SK-N-SH (cell line): ENCODE measurements at regions not wholly inside any gene's neighbourhood (a gene's known extent, or its start where the extent isn't known, plus 50 kb on each side); places are given as distances from the start of the nearest gene placed in this dataset.

Source experiments
- CTCF ChIA-PET: fragments of 300-600, 350-600 bp; formaldehyde crosslinking; extraction: SDS; loops from one replicate; lab custom pipeline; 2021; lab: Yijun Ruan, JAX
- POLR2A ChIA-PET: fragments of 350-600 bp; sonication (Branson Sonifier 250); formaldehyde crosslinking; extraction: SDS; loops from one replicate; lab custom pipeline; 2020; ENCODE audit warnings: antibody characterized with exemption, inconsistent platforms; lab: Yijun Ruan, JAX
- DNase-seq: peaks from one replicate; pipeline ENCODE4 v3.0.0; 2012
- H2AFZ ChIP-seq: fragments of 200-600 bp; sonication (generic); 2 replicates; pipeline ENCODE4 v1.8.1; 2016; ENCODE audit warnings: antibody characterized with exemption, mild to moderate bottlenecking, low read depth
- H3F3A ChIP-seq: fragments of 200-600 bp; sonication (generic); replicated peaks from 2 replicates; pipeline ENCODE3; 2016; ENCODE audit warnings: antibody characterized with exemption, mild to moderate bottlenecking; ENCODE audit not compliant: insufficient read depth
- H3K27ac ChIP-seq, 2 experiments: fragments of 200-500 bp in 1 of 2; fragments of 200-600 bp in 1 of 2; sonication (Bioruptor generic) in 1 of 2; sonication (generic), shearing (Covaris generic) in 1 of 2; 2 replicates each; pipeline versions ENCODE4 v1.5.1 to v1.6.1; 2014 to 2016; ENCODE audit warnings: low read depth in 2 of 2, inconsistent platforms in 1 of 2, low read length in 1 of 2, mild to moderate bottlenecking in 1 of 2, mixed read lengths in 1 of 2
- H3K27me3 ChIP-seq: fragments of 200-600 bp; sonication (generic), shearing (Covaris generic); 2 replicates; pipeline ENCODE4 v1.6.1; 2016; ENCODE audit warnings: mixed run types; ENCODE audit not compliant: insufficient read depth
- H3K36me3 ChIP-seq, 2 experiments: fragments of 200-500 bp in 1 of 2; fragments of 200-600 bp in 1 of 2; sonication (Bioruptor generic) in 1 of 2; sonication (generic) in 1 of 2; replicated peaks in 1 of 2; 2 replicates each; pipeline versions ENCODE3 to v1.5.1; 2014 to 2016; ENCODE audit warnings: low read length in 1 of 2, mild to moderate bottlenecking in 1 of 2; ENCODE audit not compliant: insufficient read depth in 2 of 2, control insufficient read depth in 1 of 2
- H3K4me1 ChIP-seq, 2 experiments: fragments of 200-500 bp in 1 of 2; fragments of 200-600 bp in 1 of 2; sonication (Bioruptor generic) in 1 of 2; sonication (generic), shearing (Covaris generic) in 1 of 2; 2 replicates each; pipeline versions ENCODE4 v1.5.1 to v1.6.1; 2014 to 2016; ENCODE audit warnings: low read depth in 1 of 2, low read length in 1 of 2, mixed run types in 1 of 2; ENCODE audit not compliant: insufficient read depth in 2 of 2, control insufficient read depth in 1 of 2
- H3K4me2 ChIP-seq: fragments of 200-600 bp; sonication (generic), shearing (Covaris generic); 2 replicates; pipeline ENCODE4 v1.6.1; 2017; ENCODE audit warnings: mixed run types
- H3K4me3 ChIP-seq, 2 experiments: fragments of 200-500 bp in 1 of 2; fragments of 200-600 bp in 1 of 2; sonication (Bioruptor generic) in 1 of 2; sonication (generic), shearing (Covaris generic) in 1 of 2; 2 replicates each; pipeline versions ENCODE4 v1.5.1 to v1.8.1; 2014 to 2016; ENCODE audit warnings: low read depth in 2 of 2, inconsistent platforms in 1 of 2, low read length in 1 of 2, mild to moderate bottlenecking in 1 of 2, mixed read lengths in 1 of 2, moderate library complexity in 1 of 2
- H3K79me2 ChIP-seq: fragments of 200-600 bp; sonication (generic); 2 replicates; pipeline ENCODE4 v1.8.1; 2017; ENCODE audit warnings: mild to moderate bottlenecking; ENCODE audit not compliant: insufficient read depth
- H3K9ac ChIP-seq: fragments of 200-600 bp; sonication (generic); 2 replicates; pipeline ENCODE4 v1.6.1; 2017; ENCODE audit warnings: mixed run types
- H3K9me2 ChIP-seq: fragments of 200-600 bp; sonication (generic); 2 replicates; pipeline ENCODE4 v1.6.1; 2017; ENCODE audit warnings: mixed run types
- H3K9me3 ChIP-seq: fragments of 200-600 bp; sonication (generic); 2 replicates; pipeline ENCODE4 v1.6.1; 2017; ENCODE audit warnings: mixed run types, mild to moderate bottlenecking, moderate library complexity
- H4K20me1 ChIP-seq: fragments of 200-600 bp; sonication (generic); 2 replicates; pipeline ENCODE4 v1.6.1; 2017; ENCODE audit warnings: mild to moderate bottlenecking, mixed run types; ENCODE audit not compliant: insufficient read depth
- CHD2 ChIP-seq: fragments of 150-350 bp; IDR thresholded peaks from 2 replicates; pipeline ENCODE4 v1.6.1; 2018; ENCODE audit warnings: low read length; ENCODE audit not compliant: partially characterized antibody
- EZH2phosphoT487 ChIP-seq: fragments of 200-600 bp; sonication (generic); IDR thresholded peaks from 2 replicates; pipeline ENCODE4 v1.6.1; 2017; ENCODE audit warnings: low read depth, mixed run types, mild to moderate bottlenecking, antibody characterized with exemption, moderate library complexity, borderline replicate concordance
- FOSL2 ChIP-seq: IDR thresholded peaks from 2 replicates; pipeline ENCODE4 v1.4.0; 2012; ENCODE audit warnings: low read depth, mild to moderate bottlenecking, moderate library complexity, borderline replicate concordance
- FOXJ3 ChIP-seq: sonication (generic); formaldehyde crosslinking; IDR thresholded peaks from 2 replicates; pipeline ENCODE4 v1.5.1; 2020; ENCODE audit warnings: mild to moderate bottlenecking, missing genetic modification reagents
- GABPA ChIP-seq: IDR thresholded peaks from 2 replicates; pipeline ENCODE4 v1.4.0; 2012; ENCODE audit warnings: low read depth, mild to moderate bottlenecking
- JUND ChIP-seq: IDR thresholded peaks from 2 replicates; pipeline ENCODE4 v1.4.0; 2012
- NFIC ChIP-seq: IDR thresholded peaks from 2 replicates; pipeline ENCODE4 v1.4.0; 2012; ENCODE audit warnings: borderline replicate concordance
- NRF1 ChIP-seq: IDR thresholded peaks from 2 replicates; pipeline ENCODE4 v1.6.1; 2012; ENCODE audit warnings: low read depth, mild to moderate bottlenecking, low read length
- POLR2AphosphoS5 ChIP-seq: IDR thresholded peaks from 2 replicates; pipeline ENCODE4 v1.6.1; 2012; ENCODE audit warnings: low read depth, low read length
- RCOR1 ChIP-seq: fragments of 150-350 bp; IDR thresholded peaks from 2 replicates; pipeline ENCODE4 v1.6.1; 2017; ENCODE audit warnings: antibody characterized with exemption, low read length
- RXRA ChIP-seq: IDR thresholded peaks from 2 replicates; pipeline ENCODE4 v1.4.0; 2012; ENCODE audit warnings: low read depth, mild to moderate bottlenecking, borderline replicate concordance
- SIN3A ChIP-seq: IDR thresholded peaks from 2 replicates; pipeline ENCODE4 v1.6.1; 2012; ENCODE audit warnings: low read depth, mild to moderate bottlenecking, low read length, moderate library complexity, borderline replicate concordance
- SMC3 ChIP-seq: IDR thresholded peaks from 2 replicates; pipeline ENCODE4 v1.6.1; 2012; ENCODE audit warnings: low read depth, low read length, improper control_type of control experiment
- WGBS: methylation state at CpG from one replicate; pipeline ENCODE4 v1.1.6; 2017; ENCODE audit warnings: low lambda C conversion rate; 5-methylcytosine and 5-hydroxymethylcytosine counted together
- TF ChIP-seq, protein P1 (sequence below): fragments of 200-600 bp; sonication (generic); IDR thresholded peaks from 2 replicates; pipeline ENCODE4 v1.6.1; 2017; ENCODE audit warnings: antibody characterized with exemption, mild to moderate bottlenecking, moderate library complexity
- TF ChIP-seq, protein P2 (sequence below): IDR thresholded peaks from 2 replicates; pipeline ENCODE4 v1.4.0; 2012; ENCODE audit warnings: low read depth, borderline replicate concordance
- TF ChIP-seq, protein P3 (sequence below): IDR thresholded peaks from 2 replicates; pipeline ENCODE4 v1.6.1; 2012; ENCODE audit warnings: mild to moderate bottlenecking, low read depth, low read length, moderate library complexity
- TF ChIP-seq, protein P4 (sequence below): fragments of 150-350 bp; IDR thresholded peaks from 2 replicates; pipeline ENCODE4 v1.6.1; 2017; ENCODE audit warnings: antibody characterized with exemption, low read length, low read depth, borderline replicate concordance

DNA sequence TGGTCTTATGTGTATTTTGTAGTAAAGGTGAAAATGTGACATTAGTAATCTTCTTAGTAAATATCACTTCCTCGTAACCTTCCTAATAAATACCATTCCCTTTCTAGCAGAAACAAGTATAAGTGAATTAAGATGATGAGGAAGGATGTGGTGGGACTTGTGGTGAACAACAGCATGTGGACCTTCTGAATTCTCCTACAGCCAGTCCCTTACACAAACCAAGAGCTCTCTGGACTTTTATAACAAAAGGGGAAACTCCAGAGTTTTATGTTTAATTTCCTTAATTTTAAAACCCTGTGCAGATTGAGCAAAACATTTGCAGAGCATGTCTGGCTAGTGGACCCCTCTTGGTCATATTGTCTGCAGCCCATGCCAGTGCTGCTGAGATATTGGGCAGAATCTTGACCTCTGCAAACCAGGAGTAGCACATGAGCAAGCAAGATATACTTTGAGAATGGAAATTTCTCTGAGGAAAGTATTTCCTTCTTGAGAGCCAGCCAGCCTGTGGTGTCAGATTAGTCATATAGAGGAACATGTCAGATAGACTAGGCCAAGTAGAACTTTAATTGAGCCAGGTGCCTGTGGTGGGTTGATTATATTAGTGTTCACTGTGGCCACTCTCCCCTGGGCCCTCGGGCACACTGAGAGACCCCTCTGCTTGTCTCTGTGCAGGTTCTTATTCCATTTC is 328.2 kb downstream of the DKK2 start (continued):
- TF ChIP-seq, protein P1, sequence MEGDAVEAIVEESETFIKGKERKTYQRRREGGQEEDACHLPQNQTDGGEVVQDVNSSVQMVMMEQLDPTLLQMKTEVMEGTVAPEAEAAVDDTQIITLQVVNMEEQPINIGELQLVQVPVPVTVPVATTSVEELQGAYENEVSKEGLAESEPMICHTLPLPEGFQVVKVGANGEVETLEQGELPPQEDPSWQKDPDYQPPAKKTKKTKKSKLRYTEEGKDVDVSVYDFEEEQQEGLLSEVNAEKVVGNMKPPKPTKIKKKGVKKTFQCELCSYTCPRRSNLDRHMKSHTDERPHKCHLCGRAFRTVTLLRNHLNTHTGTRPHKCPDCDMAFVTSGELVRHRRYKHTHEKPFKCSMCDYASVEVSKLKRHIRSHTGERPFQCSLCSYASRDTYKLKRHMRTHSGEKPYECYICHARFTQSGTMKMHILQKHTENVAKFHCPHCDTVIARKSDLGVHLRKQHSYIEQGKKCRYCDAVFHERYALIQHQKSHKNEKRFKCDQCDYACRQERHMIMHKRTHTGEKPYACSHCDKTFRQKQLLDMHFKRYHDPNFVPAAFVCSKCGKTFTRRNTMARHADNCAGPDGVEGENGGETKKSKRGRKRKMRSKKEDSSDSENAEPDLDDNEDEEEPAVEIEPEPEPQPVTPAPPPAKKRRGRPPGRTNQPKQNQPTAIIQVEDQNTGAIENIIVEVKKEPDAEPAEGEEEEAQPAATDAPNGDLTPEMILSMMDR = no peak
- TF ChIP-seq GABPA (no peak), NRF1 (no peak), FOXJ3 (CRISPR knock-in tag) (no peak), SIN3A (no peak), CHD2 (no peak), FOSL2 (no peak), RCOR1 (no peak)
- TF ChIP-seq, protein P2, sequence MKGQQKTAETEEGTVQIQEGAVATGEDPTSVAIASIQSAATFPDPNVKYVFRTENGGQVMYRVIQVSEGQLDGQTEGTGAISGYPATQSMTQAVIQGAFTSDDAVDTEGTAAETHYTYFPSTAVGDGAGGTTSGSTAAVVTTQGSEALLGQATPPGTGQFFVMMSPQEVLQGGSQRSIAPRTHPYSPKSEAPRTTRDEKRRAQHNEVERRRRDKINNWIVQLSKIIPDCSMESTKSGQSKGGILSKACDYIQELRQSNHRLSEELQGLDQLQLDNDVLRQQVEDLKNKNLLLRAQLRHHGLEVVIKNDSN = no peak

DNA sequence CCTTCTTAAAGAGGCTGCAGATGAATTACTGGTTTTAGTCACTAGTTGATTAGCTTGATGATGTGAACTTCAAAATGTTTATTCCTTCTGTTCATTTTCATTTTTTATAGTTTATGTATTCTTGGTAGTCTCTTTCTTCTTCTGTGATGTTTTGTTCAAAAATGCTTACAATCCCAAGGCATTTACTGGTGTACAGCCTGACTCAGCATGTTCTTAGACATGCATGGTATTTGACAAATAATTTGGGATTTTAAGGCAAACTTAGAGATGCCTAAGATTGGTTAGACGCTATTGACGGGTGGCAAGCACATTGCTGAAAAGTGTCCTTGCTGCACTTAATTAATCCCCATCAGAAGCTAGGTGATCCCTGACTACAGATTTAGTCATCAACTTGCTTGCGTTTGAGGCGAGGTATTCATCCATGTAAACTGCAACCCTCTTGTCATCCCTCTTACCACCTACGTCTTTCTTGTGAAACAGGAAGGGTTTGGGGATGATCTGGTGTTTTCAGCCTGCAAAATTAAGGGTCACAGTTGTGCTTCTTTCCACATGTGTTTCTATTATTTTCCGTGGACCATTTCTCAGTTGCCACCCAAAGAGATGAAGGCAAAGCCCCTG is 331.8 kb downstream of the DKK2 start:
- H3K27ac ChIP-seq = no peak overlapping the region
- no peaks in the 10 kb centered on the region for H3K9me3 ChIP-seq
- no peaks in the 10 kb centered on the region for H3K79me2 ChIP-seq
- POLR2A ChIA-PET = no interaction called here
- H3K9me2 ChIP-seq = no peaks in the 10 kb centered on the region
- H3K4me2 ChIP-seq = no peak overlapping the region
- no peak overlapping the region for H2AFZ ChIP-seq
- no peak overlapping the region for H3K4me3 ChIP-seq
- DNase-seq = no peak
- no peaks in the 10 kb centered on the region for H4K20me1 ChIP-seq
- no peaks in the 10 kb centered on the region for H3K27me3 ChIP-seq
- CTCF ChIA-PET = no interaction called here
- no peak overlapping the region for H3K9ac ChIP-seq
- no peaks in the 10 kb centered on the region for H3K36me3 ChIP-seq
- no peaks in the 10 kb centered on the region for H3K4me1 ChIP-seq
- 58% methylated on average over 6 of the region's 6 CpGs for WGBS
- no peaks in the 10 kb centered on the region for H3F3A ChIP-seq
- TF ChIP-seq, protein P3, sequence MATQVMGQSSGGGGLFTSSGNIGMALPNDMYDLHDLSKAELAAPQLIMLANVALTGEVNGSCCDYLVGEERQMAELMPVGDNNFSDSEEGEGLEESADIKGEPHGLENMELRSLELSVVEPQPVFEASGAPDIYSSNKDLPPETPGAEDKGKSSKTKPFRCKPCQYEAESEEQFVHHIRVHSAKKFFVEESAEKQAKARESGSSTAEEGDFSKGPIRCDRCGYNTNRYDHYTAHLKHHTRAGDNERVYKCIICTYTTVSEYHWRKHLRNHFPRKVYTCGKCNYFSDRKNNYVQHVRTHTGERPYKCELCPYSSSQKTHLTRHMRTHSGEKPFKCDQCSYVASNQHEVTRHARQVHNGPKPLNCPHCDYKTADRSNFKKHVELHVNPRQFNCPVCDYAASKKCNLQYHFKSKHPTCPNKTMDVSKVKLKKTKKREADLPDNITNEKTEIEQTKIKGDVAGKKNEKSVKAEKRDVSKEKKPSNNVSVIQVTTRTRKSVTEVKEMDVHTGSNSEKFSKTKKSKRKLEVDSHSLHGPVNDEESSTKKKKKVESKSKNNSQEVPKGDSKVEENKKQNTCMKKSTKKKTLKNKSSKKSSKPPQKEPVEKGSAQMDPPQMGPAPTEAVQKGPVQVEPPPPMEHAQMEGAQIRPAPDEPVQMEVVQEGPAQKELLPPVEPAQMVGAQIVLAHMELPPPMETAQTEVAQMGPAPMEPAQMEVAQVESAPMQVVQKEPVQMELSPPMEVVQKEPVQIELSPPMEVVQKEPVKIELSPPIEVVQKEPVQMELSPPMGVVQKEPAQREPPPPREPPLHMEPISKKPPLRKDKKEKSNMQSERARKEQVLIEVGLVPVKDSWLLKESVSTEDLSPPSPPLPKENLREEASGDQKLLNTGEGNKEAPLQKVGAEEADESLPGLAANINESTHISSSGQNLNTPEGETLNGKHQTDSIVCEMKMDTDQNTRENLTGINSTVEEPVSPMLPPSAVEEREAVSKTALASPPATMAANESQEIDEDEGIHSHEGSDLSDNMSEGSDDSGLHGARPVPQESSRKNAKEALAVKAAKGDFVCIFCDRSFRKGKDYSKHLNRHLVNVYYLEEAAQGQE = no peak
- TF ChIP-seq, protein P4, sequence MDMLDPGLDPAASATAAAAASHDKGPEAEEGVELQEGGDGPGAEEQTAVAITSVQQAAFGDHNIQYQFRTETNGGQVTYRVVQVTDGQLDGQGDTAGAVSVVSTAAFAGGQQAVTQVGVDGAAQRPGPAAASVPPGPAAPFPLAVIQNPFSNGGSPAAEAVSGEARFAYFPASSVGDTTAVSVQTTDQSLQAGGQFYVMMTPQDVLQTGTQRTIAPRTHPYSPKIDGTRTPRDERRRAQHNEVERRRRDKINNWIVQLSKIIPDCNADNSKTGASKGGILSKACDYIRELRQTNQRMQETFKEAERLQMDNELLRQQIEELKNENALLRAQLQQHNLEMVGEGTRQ = no peak
- TF ChIP-seq POLR2AphosphoS5 (no peak), NRF1 (no peak), NFIC (no peak), GABPA (no peak), RCOR1 (no peak), FOSL2 (no peak), RXRA (no peak), EZH2phosphoT487 (no peak), SMC3 (no peak), JUND (no peak)
- TF ChIP-seq, protein P1 = no peak
